GM06990 (cell line): ENCODE measurements at regions not wholly inside any gene's neighbourhood (a gene's known extent, or its start where the extent isn't known, plus 50 kb on each side); places are given as distances from the start of the nearest gene placed in this dataset.

Source experiments
- DNase-seq: peaks from one replicate; pipeline ENCODE4 v3.0.0-alpha.2; 2011; ENCODE audit not compliant: insufficient read length; ENCODE audit errors: extremely low read depth
- H3K27me3 ChIP-seq: replicated peaks from 2 replicates; pipeline ENCODE4 v1.6.0; 2011; ENCODE audit warnings: low read length; ENCODE audit not compliant: control insufficient read depth, insufficient read depth
- H3K36me3 ChIP-seq: 2 replicates; pipeline ENCODE4 v1.5.1; 2011; ENCODE audit warnings: low read length; ENCODE audit not compliant: control insufficient read depth, insufficient read depth
- H3K4me3 ChIP-seq: replicated peaks from 2 replicates; pipeline ENCODE4 v1.5.1; 2011; ENCODE audit warnings: low read depth, mild to moderate bottlenecking, control low read depth, low read length
- TF ChIP-seq, protein P1 (sequence below): IDR thresholded peaks from 2 replicates; pipeline ENCODE4 v1.5.1; 2011; ENCODE audit warnings: low read length, control low read depth, mild to moderate bottlenecking, inconsistent platforms; ENCODE audit not compliant: insufficient read depth, poor library complexity, severe bottlenecking

DNA sequence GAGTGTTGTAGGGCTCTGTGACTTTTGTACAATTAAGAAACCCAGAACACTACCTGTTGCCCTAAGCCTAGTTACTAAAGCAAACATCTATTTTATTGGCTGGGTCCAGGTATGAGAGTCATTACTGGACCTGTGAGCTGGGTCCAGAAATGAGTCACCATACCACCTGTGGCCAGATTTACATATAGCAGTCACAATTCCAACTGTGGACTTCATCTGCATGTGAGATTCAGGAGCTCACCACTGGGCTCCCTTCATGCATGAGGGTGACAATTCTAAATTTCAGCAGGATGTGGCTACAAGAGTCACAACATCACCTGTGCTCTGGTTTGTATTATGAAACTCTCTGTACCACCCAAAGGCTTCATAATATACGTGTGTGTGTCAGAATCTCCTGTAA lies 2038.0 kb downstream of the TP53TG3F start:
- no peak for DNase-seq
- Histone ChIP-seq H3K4me3 (no peak overlapping the region), H3K36me3 (no peaks in the 10 kb centered on the region), H3K27me3 (no peaks in the 10 kb centered on the region)
- TF ChIP-seq, protein P1, sequence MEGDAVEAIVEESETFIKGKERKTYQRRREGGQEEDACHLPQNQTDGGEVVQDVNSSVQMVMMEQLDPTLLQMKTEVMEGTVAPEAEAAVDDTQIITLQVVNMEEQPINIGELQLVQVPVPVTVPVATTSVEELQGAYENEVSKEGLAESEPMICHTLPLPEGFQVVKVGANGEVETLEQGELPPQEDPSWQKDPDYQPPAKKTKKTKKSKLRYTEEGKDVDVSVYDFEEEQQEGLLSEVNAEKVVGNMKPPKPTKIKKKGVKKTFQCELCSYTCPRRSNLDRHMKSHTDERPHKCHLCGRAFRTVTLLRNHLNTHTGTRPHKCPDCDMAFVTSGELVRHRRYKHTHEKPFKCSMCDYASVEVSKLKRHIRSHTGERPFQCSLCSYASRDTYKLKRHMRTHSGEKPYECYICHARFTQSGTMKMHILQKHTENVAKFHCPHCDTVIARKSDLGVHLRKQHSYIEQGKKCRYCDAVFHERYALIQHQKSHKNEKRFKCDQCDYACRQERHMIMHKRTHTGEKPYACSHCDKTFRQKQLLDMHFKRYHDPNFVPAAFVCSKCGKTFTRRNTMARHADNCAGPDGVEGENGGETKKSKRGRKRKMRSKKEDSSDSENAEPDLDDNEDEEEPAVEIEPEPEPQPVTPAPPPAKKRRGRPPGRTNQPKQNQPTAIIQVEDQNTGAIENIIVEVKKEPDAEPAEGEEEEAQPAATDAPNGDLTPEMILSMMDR = no peak

DNA sequence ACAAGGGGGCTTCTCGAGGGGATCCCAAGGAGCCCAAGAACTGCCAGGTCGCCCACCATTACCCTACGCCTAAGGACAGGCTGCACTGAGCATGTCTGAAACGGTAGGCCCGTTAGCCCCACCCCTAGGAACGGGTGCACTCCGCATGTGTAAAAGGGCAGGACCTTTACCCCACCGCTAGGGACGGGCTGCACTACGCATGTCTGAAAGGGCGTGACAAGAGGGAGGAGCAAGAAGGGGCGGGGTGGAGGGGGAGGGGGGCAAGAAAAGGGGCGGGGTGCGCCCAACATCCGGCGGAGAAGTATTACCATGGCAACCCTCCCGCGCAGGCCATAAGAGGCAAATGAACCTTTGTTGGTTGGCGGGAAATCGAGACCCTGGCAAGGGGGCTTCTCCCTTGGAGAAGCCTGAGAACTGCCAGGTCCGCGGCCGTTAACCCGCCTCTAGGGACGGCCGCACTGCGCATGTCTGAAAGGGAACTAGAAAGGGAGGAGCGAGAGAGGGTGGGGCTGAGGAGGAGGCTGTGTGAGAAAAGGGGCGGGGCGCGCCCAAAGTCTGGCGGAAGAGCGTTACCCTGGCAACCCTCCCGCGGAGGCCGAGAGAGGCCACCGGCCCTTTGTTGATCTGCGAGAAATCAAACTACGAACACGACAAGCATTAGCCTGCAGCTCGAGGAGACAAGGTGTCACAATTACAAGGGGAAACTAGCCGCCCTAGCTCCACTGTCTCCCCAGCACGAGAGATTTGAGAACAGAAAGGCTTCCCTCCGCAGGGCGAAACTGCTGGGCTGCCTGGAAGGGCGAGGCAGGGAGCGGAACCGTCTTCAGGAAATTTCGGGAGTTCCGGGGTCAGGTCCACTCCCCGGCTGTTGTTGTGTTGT lies 2046.8 kb downstream of the TP53TG3F start:
- no peak overlapping the region for H3K4me3 ChIP-seq
- TF ChIP-seq, protein P1 = no peak
- no peaks in the 10 kb centered on the region for H3K36me3 ChIP-seq
- no peak for DNase-seq
- H3K27me3 ChIP-seq = no peaks in the 10 kb centered on the region

DNA sequence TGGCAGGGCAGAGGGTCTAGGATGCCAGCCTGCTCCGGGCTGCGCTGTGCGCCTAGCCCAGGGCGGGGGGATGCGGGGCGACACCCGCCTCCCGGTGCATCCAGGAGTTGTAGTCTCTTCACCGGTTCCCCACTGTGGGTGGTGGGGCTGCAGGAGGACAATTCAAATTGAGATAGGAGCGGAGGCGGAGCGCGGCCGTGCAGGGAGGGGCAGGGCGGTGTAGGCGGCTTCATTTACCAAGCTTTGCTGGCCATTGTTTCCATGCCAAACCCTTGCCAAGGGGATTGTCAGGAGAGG lies 2047.4 kb downstream of the TP53TG3F start:
- DNase-seq = no peak
- Histone ChIP-seq H3K4me3 (no peak overlapping the region), H3K27me3 (no peaks in the 10 kb centered on the region), H3K36me3 (no peaks in the 10 kb centered on the region)
- TF ChIP-seq, protein P1 = no peak

DNA sequence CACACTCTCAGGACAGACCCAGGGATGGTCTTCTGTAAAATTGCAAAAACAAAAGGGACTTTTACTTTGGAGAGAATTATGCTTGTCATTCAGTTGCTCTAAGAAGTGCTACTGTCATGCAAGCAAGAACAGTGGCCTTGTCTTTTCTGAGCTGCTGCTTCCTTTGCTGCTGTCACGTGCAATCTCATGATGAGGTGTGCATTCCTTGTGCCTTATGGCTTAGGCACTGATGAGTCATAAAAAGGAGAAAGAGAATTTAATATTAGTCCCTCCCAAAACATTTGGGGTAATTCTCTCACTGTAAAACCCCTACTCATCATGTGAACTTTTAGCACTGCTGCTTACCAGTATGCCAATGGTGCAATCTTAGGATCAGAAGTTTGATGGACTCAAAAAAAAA lies 2051.3 kb downstream of the TP53TG3F start:
- Histone ChIP-seq H3K36me3 (no peaks in the 10 kb centered on the region), H3K4me3 (no peak overlapping the region), H3K27me3 (no peaks in the 10 kb centered on the region)
- TF ChIP-seq, protein P1 = no peak
- DNase-seq = no peak

DNA sequence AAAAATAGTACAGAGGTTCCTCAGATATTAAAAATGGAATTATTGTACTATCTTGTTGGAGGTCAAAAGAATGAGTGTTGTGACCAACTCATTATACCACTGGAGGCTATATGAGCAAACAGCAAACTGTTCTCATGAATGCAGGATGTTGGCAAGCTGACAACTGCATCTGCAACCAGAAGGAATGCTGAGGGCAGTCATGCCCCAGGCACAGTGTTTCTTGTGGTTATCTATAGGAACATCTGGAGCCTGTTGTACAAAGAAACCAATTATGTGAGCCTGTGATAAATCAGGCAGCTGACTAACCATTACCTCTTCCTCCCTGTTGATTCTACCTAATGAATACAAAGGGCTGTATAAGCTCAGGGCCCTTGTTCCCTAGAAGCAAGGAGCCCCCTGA lies 2057.1 kb downstream of the TP53TG3F start:
- H3K4me3 ChIP-seq = no peak overlapping the region
- no peaks in the 10 kb centered on the region for H3K36me3 ChIP-seq
- H3K27me3 ChIP-seq = no peaks in the 10 kb centered on the region
- TF ChIP-seq, protein P1 = no peak
- no peak for DNase-seq
